ENCODE measurements at regions not wholly inside any gene's neighbourhood (a gene's known extent, or its start where the extent isn't known, plus 50 kb on each side); places are given as distances from the start of the nearest gene placed in this dataset.
A peak's percentile ranks its signal among the peaks of the same experiment; 100 is the strongest.

- TF ChIP-seq CTCF (IDR thresholded peaks at IDR 0.05; ENCODE audit: insufficient read depth, low read length, severe bottlenecking) = no peak
- DNase-seq (ENCODE audit: low read depth) (no peak), FAIRE-seq (peak; percentile 13)
- Histone ChIP-seq H3K27me3 (ENCODE audit: control insufficient read depth, insufficient read depth, low read length) (no peaks in the 10 kb centered on the region), H3K4me3 (ENCODE audit: low read depth, low read length) (no peak overlapping the region), H3K36me3 (ENCODE audit: control insufficient read depth, insufficient read depth, low read length) (no peaks in the 10 kb centered on the region)
These were observed 201.2 kb downstream of the FOXA2 start for GRCh38 chr20:22383156-22383555.

GRCh38 chr20:22382742-22383141 is 201.6 kb downstream of the FOXA2 start:
- DNase-seq (ENCODE audit: low read depth) (peak; percentile 99), FAIRE-seq (peak; percentile 62)
- Histone ChIP-seq H3K27me3 (ENCODE audit: control insufficient read depth, insufficient read depth, low read length) (no peaks in the 10 kb centered on the region), H3K36me3 (ENCODE audit: control insufficient read depth, insufficient read depth, low read length) (no peaks in the 10 kb centered on the region), H3K4me3 (ENCODE audit: low read depth, low read length) (no peak overlapping the region)
- no peak for TF ChIP-seq CTCF (IDR thresholded peaks at IDR 0.05; ENCODE audit: insufficient read depth, low read length, severe bottlenecking)

- no peak for FAIRE-seq
- no peak for TF ChIP-seq CTCF (IDR thresholded peaks at IDR 0.05; ENCODE audit: insufficient read depth, low read length, severe bottlenecking)
These were observed 202.5 kb downstream of the FOXA2 start for GRCh38 chr20:22381812-22382416.

GRCh38 chr20:22379472-22379871 is 204.9 kb downstream of the FOXA2 start:
- Histone ChIP-seq H3K36me3 (ENCODE audit: control insufficient read depth, insufficient read depth, low read length) (no peaks in the 10 kb centered on the region), H3K27me3 (ENCODE audit: control insufficient read depth, insufficient read depth, low read length) (no peaks in the 10 kb centered on the region), H3K4me3 (ENCODE audit: low read depth, low read length) (no peak overlapping the region)
- DNase-seq (ENCODE audit: low read depth) (peak; percentile 100), FAIRE-seq (peak; percentile 92)
- no peak for TF ChIP-seq CTCF (IDR thresholded peaks at IDR 0.05; ENCODE audit: insufficient read depth, low read length, severe bottlenecking)

More at GRCh38 chr20:22381812-22382416, 202.5 kb downstream of the FOXA2 start:
- DNase-seq (ENCODE audit: low read depth) = no peak
- Histone ChIP-seq H3K4me3 (ENCODE audit: low read depth, low read length) (no peak overlapping the region), H3K27me3 (ENCODE audit: control insufficient read depth, insufficient read depth, low read length) (no peaks in the 10 kb centered on the region), H3K36me3 (ENCODE audit: control insufficient read depth, insufficient read depth, low read length) (no peaks in the 10 kb centered on the region)

- TF ChIP-seq CTCF (IDR thresholded peaks at IDR 0.05; ENCODE audit: insufficient read depth, low read length, severe bottlenecking) = no peak
- FAIRE-seq (no peak), DNase-seq (ENCODE audit: low read depth) (peak; percentile 84)
- no peaks in the 10 kb centered on the region for H3K27me3 ChIP-seq (ENCODE audit: control insufficient read depth, insufficient read depth, low read length)
- no peak overlapping the region for H3K4me3 ChIP-seq (ENCODE audit: low read depth, low read length)
- no peaks in the 10 kb centered on the region for H3K36me3 ChIP-seq (ENCODE audit: control insufficient read depth, insufficient read depth, low read length)
These were observed 209.4 kb downstream of the FOXA2 start for GRCh38 chr20:22374678-22375590.
